ENCODE measurements at regions not wholly inside any gene's neighbourhood (a gene's known extent, or its start where the extent isn't known, plus 50 kb on each side); places are given as distances from the start of the nearest gene placed in this dataset.

DNA sequence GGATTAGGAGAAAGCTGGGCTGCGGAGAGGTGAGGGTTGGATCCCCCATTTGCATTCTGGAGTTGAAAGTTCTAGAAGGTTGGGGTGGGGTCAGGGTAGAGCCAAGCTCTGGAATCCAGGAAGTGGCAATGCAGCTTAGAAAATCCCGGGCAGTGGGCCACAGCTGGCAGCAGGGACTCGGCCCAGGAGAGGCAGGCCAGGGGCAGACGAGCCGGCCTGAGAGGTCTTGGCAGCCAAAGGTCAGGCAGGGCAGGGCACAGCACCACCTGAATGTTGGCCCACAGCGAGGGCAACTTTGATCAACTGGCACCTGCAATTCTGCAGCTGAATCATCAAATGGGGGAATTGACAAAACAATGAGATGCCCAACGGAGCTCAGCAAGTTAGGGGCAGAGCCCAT lies 139.2 kb downstream of the INHBB start:
- TF ChIP-seq, protein P1, sequence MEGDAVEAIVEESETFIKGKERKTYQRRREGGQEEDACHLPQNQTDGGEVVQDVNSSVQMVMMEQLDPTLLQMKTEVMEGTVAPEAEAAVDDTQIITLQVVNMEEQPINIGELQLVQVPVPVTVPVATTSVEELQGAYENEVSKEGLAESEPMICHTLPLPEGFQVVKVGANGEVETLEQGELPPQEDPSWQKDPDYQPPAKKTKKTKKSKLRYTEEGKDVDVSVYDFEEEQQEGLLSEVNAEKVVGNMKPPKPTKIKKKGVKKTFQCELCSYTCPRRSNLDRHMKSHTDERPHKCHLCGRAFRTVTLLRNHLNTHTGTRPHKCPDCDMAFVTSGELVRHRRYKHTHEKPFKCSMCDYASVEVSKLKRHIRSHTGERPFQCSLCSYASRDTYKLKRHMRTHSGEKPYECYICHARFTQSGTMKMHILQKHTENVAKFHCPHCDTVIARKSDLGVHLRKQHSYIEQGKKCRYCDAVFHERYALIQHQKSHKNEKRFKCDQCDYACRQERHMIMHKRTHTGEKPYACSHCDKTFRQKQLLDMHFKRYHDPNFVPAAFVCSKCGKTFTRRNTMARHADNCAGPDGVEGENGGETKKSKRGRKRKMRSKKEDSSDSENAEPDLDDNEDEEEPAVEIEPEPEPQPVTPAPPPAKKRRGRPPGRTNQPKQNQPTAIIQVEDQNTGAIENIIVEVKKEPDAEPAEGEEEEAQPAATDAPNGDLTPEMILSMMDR (conservative IDR thresholded peaks at IDR 0.05; ENCODE audit: control insufficient read depth, insufficient read depth, low read depth, low read length): no peak
- DNase-seq (ENCODE audit: low read depth): no peak
- no peak overlapping the region for H3K4me3 ChIP-seq (ENCODE audit: control insufficient read depth, low read depth, low read length)

GRCh38 chr2:120486441-120486840 lies 140.5 kb downstream of the INHBB start:
- no peak overlapping the region for H3K4me3 ChIP-seq (ENCODE audit: control insufficient read depth, low read depth, low read length)
- no peak for DNase-seq (ENCODE audit: low read depth)
- TF ChIP-seq, protein P1 (conservative IDR thresholded peaks at IDR 0.05; ENCODE audit: control insufficient read depth, insufficient read depth, low read depth, low read length): no peak

DNA sequence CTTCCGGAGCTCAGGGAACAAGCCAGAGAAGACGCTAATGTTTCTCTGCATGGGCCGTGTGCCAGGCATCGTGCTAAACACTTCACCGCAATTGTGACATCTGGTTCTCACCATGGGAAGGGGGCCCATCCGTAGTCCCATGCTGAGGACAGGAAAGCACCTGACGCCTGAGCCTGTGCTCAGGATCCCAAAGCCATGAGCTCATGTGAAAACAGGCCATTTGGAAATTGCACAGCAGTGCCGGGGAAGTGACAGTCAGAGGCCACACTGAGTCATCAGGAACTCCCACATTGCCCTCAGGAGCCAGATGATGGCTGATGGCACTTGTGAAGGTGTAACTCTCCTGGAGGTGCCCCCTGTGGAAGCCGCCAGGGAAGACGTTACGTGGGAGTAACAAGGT lies 141.0 kb downstream of the INHBB start:
- TF ChIP-seq, protein P1 (conservative IDR thresholded peaks at IDR 0.05; ENCODE audit: control insufficient read depth, insufficient read depth, low read depth, low read length): no peak
- H3K4me3 ChIP-seq (ENCODE audit: control insufficient read depth, low read depth, low read length): no peak overlapping the region
- DNase-seq (ENCODE audit: low read depth): no peak

DNA sequence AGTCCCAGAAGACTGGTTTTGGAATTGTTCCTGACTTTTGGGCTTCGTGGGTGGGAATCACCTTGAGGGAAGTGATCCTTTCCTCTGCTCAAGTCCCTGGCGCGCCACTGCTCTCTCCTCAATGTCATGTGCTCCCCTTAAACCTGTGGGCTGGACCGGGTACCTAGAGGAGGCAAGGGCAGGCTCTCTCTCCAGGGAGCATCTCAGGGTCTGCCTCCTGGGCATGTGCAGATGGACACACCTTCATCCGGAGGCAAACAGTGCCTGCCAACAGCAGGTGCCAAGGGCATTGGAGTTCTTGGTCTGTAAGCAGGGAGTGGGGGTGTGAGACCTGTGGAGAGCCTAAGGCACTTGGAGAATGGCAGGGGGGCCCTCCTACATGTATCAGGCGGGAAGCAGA lies 142.6 kb downstream of the INHBB start:
- TF ChIP-seq, protein P1 (conservative IDR thresholded peaks at IDR 0.05; ENCODE audit: control insufficient read depth, insufficient read depth, low read depth, low read length): no peak
- no peak for DNase-seq (ENCODE audit: low read depth)
- H3K4me3 ChIP-seq (ENCODE audit: control insufficient read depth, low read depth, low read length): no peak overlapping the region

GRCh38 chr2:120489023-120489422 lies 143.1 kb downstream of the INHBB start:
- DNase-seq (ENCODE audit: low read depth): no peak
- no peak overlapping the region for H3K4me3 ChIP-seq (ENCODE audit: control insufficient read depth, low read depth, low read length)
- TF ChIP-seq, protein P1 (conservative IDR thresholded peaks at IDR 0.05; ENCODE audit: control insufficient read depth, insufficient read depth, low read depth, low read length): no peak

DNA sequence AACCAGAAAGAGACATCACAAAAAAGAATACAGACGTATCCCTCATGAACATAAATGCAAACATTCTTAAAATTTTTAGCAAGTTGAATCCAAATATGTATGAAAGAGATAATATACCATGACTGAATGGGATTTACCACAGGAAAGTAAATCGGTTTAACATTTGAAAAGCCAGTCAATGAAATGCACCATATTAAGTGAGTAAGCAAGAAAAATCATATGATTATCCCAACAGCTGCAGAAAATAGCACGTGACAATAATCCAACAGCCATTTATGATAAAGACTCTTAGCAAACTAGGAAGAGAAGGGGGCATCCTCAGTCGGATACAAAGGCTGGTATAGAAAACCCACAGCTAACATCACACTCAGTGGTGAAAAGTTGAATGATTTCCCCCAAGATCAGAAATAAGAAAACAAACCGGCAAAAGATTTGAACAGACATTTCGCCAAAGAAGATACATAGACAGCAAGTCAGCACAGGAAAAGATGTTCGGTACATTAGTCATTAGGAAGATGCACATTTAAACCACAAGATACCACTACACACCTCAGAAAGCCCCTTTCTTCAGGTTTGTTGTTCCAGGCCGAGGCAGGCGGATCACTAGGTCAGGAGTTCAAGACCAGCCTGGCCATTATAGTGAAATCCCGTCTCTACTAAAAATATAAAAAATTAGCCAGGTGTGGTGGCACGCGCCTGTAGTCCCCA lies 144.3 kb downstream of the INHBB start:
- H3K4me3 ChIP-seq (ENCODE audit: control insufficient read depth, low read depth, low read length): no peak overlapping the region
- TF ChIP-seq, protein P1 (conservative IDR thresholded peaks at IDR 0.05; ENCODE audit: control insufficient read depth, insufficient read depth, low read depth, low read length): no peak
- no peak for DNase-seq (ENCODE audit: low read depth)
